HG03196 (cell line): ENCODE measurements at regions not wholly inside any gene's neighbourhood (a gene's known extent, or its start where the extent isn't known, plus 50 kb on each side); places are given as distances from the start of the nearest gene placed in this dataset.

Experiments
- ATAC-seq: cut with Tn5 transposase; IDR thresholded peaks from one replicate; pipeline ENCODE4 v1.9.1; 2021; ENCODE audit not compliant: unreplicated experiment

DNA sequence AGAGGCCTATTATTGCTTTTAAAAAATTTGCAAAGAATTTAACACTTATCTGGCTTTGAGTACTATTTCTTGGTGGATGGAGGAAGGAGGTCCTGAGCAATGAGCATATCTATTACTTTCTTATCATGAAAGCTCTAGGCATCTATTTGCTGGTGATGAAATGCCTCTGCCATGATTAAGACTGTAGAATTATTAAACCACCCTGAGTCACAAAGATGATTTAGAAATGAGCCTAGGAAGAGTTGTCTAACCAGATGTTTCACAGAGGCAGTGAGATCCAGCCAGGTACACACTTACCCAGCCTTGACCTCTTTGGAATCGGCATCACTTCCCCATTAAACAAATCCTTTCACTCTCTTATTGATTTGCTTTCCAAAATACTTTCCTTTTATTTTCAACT, 304.4 kb upstream of the KIF2A start:
- no peak for ATAC-seq

DNA sequence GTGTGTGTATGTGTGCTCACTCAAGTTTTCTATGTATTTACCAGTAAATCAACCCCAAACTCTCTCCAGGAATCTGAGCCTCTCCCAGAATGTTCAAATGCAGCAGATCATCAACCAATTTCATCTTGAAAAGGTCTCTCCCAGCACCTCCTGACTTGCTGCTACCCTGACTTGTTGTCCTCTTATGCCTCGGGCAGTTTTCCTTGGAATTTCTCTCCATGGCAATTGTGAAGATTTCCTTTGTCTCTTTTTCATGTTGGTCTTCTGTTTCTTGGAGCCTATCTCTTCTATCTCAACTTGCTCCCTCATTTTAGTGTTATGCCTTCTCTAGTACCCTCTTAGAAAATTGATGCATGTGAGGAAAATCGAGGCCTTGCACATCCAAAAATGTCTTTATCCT, 303.6 kb upstream of the KIF2A start:
- no peak for ATAC-seq

DNA sequence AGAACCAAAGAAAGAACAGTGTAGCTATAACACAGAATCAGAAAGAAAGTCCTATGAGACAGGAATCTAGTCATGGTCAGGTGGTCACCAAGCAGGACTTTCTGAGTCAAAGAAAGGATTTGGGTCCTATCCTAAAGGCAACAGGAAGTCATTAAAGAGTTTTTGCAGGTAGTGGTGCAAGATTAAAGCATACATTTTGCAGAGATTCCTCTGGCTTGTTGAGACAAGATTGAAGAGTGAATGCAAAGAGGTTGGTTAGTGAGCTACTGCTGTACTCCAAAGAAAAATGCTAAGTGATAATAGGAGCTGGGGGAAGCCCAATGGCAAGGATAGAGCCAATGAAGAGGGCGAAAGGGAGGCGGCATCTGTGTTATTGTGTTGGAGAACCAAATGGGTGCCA, 300.5 kb upstream of the KIF2A start:
- no peak for ATAC-seq

DNA sequence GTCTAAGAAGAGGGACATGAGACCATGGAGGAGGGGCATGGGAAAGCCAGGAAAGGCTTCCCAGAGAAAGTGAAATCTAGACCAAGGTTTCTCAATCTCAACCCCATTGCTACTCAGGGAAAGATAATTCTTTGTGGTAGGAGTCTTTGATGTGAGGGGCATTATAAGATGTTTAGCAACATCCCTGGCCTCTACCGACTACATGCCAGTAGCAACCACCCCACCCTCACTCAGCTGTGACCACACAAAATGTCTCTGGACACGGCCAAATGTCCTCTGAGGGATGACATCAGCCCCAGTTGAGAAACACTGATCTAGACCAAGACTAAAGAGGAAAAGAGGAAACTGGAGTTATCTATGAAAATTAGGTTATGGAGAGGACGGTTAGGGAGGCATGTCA, 298.5 kb upstream of the KIF2A start:
- ATAC-seq, result no peak

DNA sequence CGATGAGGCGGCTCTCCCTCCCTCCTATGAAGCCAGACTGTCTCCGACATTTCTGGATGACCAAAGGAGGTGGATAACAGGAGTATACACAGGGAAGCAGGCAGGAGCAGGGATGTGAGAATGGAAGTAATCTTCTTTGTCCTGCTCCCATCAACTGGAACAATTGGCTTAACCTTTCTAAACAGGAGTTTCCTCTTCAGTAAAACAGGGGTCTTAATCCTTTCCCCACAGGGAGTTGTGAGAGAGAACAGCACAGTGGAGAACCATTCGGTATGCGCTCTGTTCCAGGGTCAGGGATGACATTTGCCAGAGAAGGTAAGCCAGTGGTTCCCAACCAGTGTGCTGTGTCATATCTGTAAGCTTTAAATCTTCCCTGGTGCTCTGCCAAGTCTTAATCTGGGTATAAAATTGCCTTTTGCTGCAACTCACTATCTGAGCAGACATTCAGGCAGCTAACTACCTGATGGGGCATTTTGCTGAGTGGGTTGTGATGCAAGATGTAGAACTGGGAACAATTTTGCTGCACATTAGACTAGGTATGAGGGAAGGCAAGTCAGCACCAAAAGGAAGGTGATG, 294.8 kb upstream of the KIF2A start:
- ATAC-seq, result no peak

DNA sequence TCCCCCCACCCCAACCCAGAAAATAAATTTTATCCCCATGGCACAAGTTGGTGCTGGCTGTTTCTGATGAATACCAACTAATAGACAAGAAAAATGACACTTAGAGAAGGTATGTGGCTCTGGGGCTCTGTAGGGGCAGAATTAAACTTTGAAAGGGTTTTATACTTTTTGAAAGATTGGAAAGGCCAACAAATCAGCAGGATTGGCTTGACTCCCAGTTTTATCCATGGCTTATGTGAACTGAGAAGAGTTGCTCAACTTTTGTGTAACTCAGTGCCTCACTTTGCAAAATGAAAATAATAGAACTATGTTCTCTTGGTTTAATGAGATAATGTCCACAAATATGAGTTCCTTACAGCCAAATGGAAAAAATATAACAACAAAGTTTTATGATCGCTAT, 288.9 kb upstream of the KIF2A start:
- no peak for ATAC-seq

DNA sequence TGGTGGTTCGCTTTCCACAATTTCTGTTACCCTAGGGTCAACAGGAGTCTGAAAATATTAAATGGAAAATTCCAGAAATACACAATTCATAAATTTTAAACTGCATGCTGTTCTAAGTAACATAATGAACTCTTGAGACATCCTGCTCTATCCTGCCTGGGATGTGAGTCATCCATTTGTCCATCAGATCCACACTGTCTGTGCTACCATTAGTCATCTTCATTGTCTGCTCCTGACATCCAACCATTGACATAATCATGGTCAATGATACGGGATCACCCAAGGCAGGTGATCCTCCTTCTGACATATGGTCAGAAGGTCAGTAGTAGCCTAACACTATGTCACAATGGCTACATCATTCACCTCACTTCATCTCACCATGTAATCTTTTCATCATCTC, 276.7 kb upstream of the KIF2A start:
- no peak for ATAC-seq

DNA sequence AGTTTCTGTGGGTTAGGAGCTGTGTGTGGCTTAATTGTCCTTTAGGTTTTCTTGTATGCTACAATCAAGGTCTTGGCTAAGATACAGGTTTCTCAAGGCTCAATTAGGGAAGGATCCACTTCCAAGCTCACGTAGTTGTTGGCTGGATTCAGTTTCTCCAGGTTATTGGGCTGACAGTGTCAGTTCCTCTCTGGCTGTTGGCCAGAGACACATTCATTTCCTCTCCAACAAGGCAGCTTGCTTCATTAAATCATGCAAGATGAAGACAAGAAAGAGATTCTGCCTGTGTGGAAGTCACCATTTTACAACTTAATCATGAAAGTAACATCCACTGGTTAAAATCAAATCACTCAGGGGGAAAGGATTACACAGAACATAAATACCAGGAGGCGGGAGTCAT, 275.7 kb upstream of the KIF2A start:
- no peak for ATAC-seq

DNA sequence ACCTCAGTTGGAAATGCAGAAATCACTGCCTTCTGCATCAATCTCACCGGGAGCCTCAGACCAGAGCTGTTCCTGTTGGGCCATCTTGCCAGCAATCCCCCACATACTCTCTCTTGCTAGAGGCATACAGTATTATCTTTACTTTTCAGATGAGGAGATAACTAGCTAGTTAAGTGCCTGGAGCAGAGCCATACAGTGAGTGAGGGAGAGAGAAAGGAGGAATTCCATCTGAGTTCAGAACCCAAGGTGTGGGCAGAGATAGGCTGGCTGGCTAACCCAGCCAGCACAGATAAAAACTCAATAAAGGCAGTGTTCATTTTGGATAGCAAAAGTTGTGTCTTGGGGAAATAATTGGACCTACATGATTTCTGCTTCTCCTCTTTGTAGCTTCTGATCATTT, 268.0 kb upstream of the KIF2A start:
- ATAC-seq, result no peak

DNA sequence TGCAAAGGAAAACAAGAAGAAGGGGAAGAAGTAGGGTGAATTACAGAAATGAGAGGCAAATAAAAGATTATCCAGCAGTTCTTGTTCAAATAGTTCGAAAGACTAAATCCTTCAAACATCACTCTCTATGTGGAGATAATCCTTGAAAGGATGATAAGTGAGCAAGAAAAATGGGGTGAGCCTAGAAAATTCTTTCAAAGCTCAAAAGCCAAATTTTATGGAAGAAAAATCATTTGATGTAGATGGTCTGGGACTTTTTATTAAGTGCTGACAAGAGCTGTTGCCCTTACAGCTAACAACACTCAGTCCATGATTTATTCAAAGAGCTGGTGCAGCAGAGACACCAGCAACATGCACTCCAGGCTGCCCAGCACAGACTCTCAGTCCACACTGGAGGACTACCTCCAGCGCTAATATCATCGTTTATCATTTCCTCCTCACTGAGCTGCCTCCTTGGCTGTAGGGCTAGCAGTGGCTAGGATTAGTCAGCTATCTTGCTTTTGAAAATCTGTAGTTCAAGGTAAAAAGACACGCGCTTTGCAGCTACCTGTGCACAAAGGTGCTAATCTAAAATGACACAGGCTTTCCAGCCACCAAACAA, 264.8 kb upstream of the KIF2A start:
- no peak for ATAC-seq

DNA sequence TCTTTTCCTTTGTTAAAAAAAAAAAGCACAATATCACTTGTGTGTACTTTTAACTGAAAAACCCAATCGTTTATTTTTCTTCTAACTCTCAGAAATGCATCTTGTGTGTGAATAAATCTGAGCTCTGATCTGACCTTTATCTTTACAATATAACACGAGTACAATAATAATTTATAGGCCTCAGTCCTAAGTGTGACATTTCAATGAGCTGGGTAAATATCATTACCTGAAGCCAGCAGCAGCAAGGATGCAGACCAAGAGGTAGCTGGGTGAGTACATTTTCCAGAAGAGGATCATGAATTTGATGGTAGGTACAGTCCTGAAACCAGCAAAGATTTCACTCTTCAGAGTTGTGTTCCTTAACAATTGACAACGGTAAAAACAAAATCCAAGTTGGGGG, 264.0 kb upstream of the KIF2A start:
- ATAC-seq, result no peak

DNA sequence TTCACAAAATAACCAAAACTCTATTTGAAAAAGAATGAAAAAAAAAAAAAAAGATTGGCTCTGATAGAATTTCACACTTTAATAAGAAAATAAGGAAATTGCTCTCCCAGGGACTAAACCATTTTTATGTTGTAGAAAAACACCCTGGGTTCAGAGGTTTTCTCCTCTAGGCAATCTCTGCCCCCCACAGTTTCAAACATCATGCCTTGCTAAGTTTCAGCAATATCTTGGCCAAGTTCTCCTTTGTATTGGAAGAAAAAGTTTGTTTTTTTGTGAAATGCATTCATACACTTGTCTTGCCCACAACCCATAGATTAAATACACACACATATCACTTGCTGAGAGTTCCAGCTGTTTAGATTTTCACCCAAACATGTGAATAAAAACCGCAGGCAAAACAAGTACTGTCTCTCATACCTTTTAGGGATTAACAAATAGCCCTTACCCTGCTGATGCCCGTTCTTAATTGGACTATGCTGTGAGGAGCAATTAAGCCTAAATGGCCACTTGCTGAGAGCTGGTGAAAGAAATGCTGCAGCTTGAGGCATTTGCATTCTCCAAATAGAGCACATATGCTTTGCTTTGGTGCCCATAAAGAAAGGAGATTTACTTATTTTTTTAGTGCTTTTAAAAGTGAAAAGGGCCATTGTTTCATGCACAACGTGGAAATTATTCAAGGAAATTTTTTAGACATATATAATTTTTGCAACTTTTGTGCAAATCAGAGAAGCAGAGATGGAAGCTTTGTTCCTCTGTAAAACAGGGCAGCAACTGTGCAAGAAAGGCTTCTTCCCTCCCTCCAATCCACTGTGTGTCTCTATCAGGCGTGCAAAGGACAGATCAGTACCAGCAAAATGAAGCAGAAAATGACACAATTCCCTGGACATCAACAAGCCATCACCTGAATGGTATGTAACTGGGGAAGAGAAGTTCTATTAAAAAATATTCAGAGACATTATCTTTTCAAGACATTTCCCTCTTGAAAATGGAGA, 262.4 kb upstream of the KIF2A start:
- no peak for ATAC-seq

DNA sequence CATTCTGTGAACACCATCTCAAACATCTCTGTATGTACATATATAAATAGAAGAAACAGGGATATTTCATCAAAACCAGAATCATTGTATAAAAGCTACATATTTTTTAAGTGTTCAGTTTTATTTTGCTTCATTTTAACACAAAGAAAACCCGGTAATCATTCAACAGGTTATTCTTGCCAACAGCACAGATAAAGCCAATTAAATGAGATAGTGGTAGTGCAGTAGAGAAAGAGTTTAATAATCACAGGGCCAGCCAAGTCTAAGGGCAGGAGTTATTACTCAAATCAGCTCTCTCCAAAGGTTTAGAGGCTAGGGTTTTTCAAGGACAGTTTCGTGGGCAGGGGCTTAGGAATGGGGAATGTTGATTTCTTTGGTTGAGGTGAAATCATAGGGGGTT, 261.0 kb upstream of the KIF2A start:
- no peak for ATAC-seq

DNA sequence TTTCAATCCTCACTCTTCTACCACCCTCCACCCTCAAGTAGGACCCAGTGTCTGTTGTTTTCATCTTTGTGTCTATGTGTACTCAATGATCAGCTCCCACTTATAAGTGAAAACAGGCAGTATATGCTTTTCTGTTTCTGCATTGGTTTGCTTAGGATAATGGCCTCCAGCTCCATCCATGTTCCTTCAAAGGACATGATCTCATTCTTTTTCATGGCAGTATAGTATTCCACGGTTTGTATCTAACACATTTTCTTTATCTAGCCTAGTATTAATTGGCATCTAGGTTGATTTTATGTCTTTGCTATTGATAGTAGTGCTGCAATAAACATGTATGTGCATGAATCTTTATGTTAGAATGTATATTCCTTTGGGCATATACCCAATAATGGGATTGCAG, 259.8 kb upstream of the KIF2A start:
- ATAC-seq, result no peak

DNA sequence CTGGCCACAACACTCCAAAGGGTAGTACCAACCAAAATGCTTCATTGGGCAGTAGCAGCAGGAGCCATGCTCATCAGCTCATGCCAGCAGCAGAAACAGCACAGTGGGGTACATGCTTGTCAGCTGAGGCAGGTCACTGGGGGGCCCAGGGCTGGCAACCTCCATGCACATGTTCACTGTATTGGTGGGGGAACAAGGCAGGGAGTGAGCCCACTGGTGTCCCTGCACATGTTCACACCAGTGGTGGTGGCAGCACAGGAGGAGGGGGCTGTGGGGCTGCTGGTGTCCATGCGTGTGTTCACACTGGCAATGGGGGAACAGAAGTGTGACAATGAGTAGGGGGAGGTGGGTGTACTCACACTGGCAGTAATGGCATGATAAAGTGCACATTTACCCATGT, 254.3 kb upstream of the KIF2A start:
- no peak for ATAC-seq

DNA sequence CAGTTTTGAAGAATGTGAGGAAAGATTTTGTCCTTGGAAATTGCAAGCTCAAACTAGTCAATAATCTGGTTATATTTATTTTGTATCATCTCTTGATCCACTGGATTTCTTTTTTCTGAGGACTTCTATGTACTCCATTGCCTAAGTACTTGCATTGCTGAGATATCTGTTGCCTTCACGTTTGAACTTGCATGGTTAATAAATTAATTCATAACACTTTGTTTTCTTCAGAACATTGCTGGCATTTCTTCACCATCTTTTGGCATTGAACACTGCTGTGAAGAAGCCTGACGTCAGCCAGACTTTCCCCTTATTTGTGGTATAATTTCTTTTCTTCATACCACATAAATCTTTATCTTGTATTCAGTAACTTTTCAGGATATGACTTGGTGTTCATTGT, 246.0 kb upstream of the KIF2A start:
- no peak for ATAC-seq

DNA sequence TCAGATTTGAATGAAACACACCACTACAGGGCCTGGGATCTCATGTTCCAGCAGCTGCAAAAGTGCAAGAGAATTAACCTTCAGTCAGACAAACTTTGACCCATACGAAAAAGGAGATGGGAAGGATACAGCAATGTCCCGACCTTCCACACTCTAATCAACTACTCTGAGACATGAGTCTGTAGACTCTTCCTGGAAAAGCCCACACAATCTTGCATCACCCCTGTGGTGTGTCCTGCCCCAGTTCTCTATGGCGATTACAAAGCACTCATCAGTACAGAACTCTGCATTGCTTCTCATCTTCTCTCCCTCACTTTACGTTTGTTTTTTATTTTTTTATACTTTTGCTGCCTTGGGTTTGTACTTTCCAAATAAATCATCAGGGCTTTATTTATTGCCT, 241.0 kb upstream of the KIF2A start:
- ATAC-seq, result no peak

DNA sequence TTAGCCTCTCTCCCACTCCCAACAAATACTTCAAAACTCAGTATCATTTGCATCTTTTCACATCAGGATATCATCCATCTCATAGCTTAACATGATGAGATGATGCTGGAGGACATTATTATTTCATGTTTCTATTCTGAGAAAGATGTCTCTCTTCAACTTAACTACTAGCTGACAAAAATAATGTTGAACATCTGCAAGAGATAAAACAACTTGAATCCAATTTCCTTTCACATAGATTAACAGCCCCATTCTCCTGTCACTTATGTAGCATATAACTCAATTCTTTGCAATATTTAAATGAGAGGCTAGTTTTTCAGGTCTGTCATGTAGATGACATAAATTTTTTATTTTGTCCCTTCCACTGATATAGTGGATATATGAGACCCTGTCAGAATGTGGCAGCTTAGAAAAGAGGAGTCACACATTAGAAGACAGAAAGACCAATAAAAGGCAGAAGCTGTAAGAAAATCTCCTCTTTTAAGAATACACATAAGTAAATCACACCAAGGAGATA, 239.2 kb upstream of the KIF2A start:
- ATAC-seq, result no peak

DNA sequence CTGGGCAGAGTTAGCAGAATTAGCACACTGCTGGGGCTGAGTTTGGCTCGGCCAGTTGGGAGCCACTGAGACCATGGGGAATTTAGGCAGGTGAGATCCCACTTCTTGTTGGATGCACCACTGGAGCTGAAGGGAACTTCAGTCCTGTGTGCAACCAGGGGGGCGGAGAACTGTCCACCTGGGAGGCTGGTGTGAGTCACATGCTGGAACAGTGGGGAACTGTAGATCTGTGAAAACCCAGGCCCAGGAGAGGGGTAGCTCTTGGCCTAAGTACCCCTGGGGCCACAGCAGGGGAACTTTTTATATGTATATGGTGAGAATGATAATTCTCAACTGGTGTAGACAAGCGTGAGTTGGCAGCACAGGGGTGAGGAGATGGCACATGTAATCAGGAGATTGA, 237.5 kb upstream of the KIF2A start:
- ATAC-seq, result no peak

DNA sequence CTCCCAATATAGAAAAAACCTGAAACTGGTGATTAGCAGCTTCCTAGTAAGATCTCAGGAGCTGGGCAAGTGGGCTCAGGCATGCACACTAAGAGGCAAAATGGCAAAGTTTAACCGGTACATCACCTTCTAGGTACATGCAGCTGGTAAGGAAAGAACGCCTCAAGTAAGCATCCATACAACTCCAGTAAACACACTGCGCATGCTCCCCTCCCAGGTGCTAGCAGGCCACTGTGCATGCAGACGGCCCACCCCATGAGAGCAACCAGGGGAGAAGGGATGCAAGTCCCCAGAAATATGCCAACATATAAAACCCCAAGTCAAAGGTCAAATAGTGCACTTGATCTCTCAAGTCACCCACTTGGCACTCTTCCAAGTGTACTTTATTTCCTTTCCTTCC, 228.6 kb upstream of the KIF2A start:
- no peak for ATAC-seq

DNA sequence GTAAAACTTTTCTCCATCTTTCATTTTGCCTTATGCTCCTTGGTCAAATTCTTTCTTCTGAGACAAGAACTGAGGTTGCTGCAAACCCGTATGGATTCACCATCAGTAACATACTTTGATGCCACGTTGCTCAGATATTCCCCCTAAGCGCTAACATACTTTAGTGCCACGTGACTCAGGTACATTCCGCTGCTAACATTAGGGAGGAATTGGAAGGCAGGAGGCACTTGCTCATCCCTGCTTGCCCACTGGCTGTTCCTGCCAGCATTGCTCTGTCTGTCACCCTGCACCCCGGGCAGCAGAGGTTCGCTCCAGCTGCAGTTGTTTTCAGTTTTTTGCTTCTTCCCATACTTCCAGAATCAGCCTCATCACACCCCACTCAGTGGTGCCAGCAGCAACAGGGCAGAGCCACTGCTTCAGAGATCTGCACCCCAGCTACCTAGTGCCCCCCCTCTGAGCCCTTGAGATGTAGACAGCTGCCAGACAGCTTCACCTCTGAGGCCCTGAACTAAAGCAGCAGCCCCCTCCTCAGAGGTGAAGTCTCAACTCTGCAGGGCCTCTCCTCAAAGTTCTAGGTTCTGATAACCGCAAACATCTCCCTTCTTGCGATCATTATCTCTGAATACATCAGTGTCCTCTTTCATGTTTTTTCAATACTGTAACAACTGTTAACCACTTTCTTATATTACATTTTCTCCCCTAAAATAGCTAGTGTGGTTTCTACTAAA, 228.0 kb upstream of the KIF2A start:
- ATAC-seq, result no peak
